Osteoblast (primary cell): ENCODE measurements at regions not wholly inside any gene's neighbourhood (a gene's known extent, or its start where the extent isn't known, plus 50 kb on each side); places are given as distances from the start of the nearest gene placed in this dataset.

ENCODE experiments used
- DNase-seq: peaks from one replicate; pipeline ENCODE4 v3.0.0; 2011; ENCODE audit warnings: low spot score, mixed read lengths; ENCODE audit not compliant: insufficient read length; ENCODE audit errors: missing footprints
- H2AFZ ChIP-seq: 2 replicates; pipeline ENCODE4 v1.6.0; 2011; ENCODE audit warnings: mild to moderate bottlenecking, low read length
- H3K27ac ChIP-seq: 2 replicates; pipeline ENCODE4 v1.5.1; 2011; ENCODE audit warnings: mild to moderate bottlenecking, low read depth, low read length, moderate library complexity
- H3K27me3 ChIP-seq: 2 replicates; pipeline ENCODE4 v1.6.0; 2012; ENCODE audit warnings: mild to moderate bottlenecking, control low read depth, inconsistent platforms, low read length, moderate library complexity; ENCODE audit not compliant: insufficient read depth
- H3K36me3 ChIP-seq: 2 replicates; pipeline ENCODE4 v1.5.1; 2011; ENCODE audit warnings: mild to moderate bottlenecking, low read length, control low read depth, moderate library complexity; ENCODE audit not compliant: insufficient read depth
- H3K4me1 ChIP-seq: 2 replicates; pipeline ENCODE4 v1.5.1; 2011; ENCODE audit warnings: mild to moderate bottlenecking, low read length, control low read depth, moderate library complexity; ENCODE audit not compliant: insufficient read depth
- H3K4me2 ChIP-seq: 2 replicates; pipeline ENCODE4 v1.6.0; 2011; ENCODE audit warnings: mild to moderate bottlenecking, low read length; ENCODE audit not compliant: insufficient read depth
- H3K4me3 ChIP-seq: fragments of 200-600 bp; sonication (generic); 3 replicates; pipeline ENCODE4 v1.5.1; 2012; ENCODE audit warnings: mild to moderate bottlenecking, low read length, inconsistent platforms; ENCODE audit not compliant: insufficient read depth
- H3K79me2 ChIP-seq: 2 replicates; pipeline ENCODE4 v1.6.0; 2012; ENCODE audit warnings: mild to moderate bottlenecking, low read length, control low read depth, inconsistent platforms; ENCODE audit not compliant: insufficient read depth
- H3K9me3 ChIP-seq: 2 replicates; pipeline ENCODE4 v1.5.1; 2011; ENCODE audit warnings: low read depth, low read length, control low read depth
- H4K20me1 ChIP-seq: 2 replicates; pipeline ENCODE4 v1.6.0; 2012; ENCODE audit warnings: mild to moderate bottlenecking, low read length, control low read depth; ENCODE audit not compliant: insufficient read depth
- CTCF ChIP-seq: IDR thresholded peaks from 2 replicates; pipeline ENCODE4 v1.5.1; 2011; ENCODE audit warnings: mild to moderate bottlenecking, low read depth, low read length, moderate library complexity; ENCODE audit errors: extremely low read depth

- H3K4me2 ChIP-seq, result no peak overlapping the region
- no peak overlapping the region for H2AFZ ChIP-seq
- no peak overlapping the region for H3K4me3 ChIP-seq
- H3K27me3 ChIP-seq, result no peaks in the 10 kb centered on the region
- no peaks in the 10 kb centered on the region for H3K4me1 ChIP-seq
- H3K79me2 ChIP-seq, result no peaks in the 10 kb centered on the region
- H3K27ac ChIP-seq, result no peak overlapping the region
- no peaks in the 10 kb centered on the region for H3K36me3 ChIP-seq
- DNase-seq, result no peak
- no peak for TF ChIP-seq CTCF
- no peaks in the 10 kb centered on the region for H3K9me3 ChIP-seq
- no peaks in the 10 kb centered on the region for H4K20me1 ChIP-seq
Measured at GRCh38 chr10:9510626-9511025, 1456.1 kb downstream of the GATA3 start.

GRCh38 chr10:9515922-9516321 is 1461.4 kb downstream of the GATA3 start:
- no peak overlapping the region for H3K4me3 ChIP-seq
- H3K27ac ChIP-seq, result no peak overlapping the region
- peak; percentile 68 for DNase-seq
- H4K20me1 ChIP-seq, result no peaks in the 10 kb centered on the region
- H3K36me3 ChIP-seq, result no peaks in the 10 kb centered on the region
- H3K9me3 ChIP-seq, result peaks cover 2% of the 10 kb centered on the region
- TF ChIP-seq CTCF, result no peak
- H3K4me1 ChIP-seq, result no peaks in the 10 kb centered on the region
- H3K27me3 ChIP-seq, result no peaks in the 10 kb centered on the region
- H3K79me2 ChIP-seq, result no peaks in the 10 kb centered on the region
- H3K4me2 ChIP-seq, result no peak overlapping the region
- H2AFZ ChIP-seq, result no peak overlapping the region

- H3K36me3 ChIP-seq, result no peaks in the 10 kb centered on the region
- H3K4me3 ChIP-seq, result no peak overlapping the region
- H3K27me3 ChIP-seq, result no peaks in the 10 kb centered on the region
- H4K20me1 ChIP-seq, result no peaks in the 10 kb centered on the region
- H2AFZ ChIP-seq, result no peak overlapping the region
- no peak for DNase-seq
- no peak overlapping the region for H3K4me2 ChIP-seq
- H3K79me2 ChIP-seq, result no peaks in the 10 kb centered on the region
- no peaks in the 10 kb centered on the region for H3K9me3 ChIP-seq
- no peak overlapping the region for H3K27ac ChIP-seq
- H3K4me1 ChIP-seq, result no peaks in the 10 kb centered on the region
- TF ChIP-seq CTCF, result no peak
Measured at GRCh38 chr10:9535744-9536143, 1481.3 kb downstream of the GATA3 start.

GRCh38 chr10:9545073-9545472 is 1472.6 kb upstream of the CELF2 start:
- peaks cover 1% of the 10 kb centered on the region for H3K9me3 ChIP-seq
- H4K20me1 ChIP-seq, result no peaks in the 10 kb centered on the region
- TF ChIP-seq CTCF, result no peak
- DNase-seq, result no peak
- H3K36me3 ChIP-seq, result no peaks in the 10 kb centered on the region
- no peaks in the 10 kb centered on the region for H3K27me3 ChIP-seq
- no peak overlapping the region for H3K27ac ChIP-seq
- no peak overlapping the region for H3K4me2 ChIP-seq
- H3K4me3 ChIP-seq, result no peak overlapping the region
- H3K79me2 ChIP-seq, result no peaks in the 10 kb centered on the region
- H3K4me1 ChIP-seq, result no peaks in the 10 kb centered on the region
- H2AFZ ChIP-seq, result no peak overlapping the region
